DMS 273 (cell line): ENCODE measurements at regions not wholly inside any gene's neighbourhood (a gene's known extent, or its start where the extent isn't known, plus 50 kb on each side); places are given as distances from the start of the nearest gene placed in this dataset.
A peak's percentile ranks its signal among the peaks of the same experiment; 100 is the strongest.
"Not testable (repeated sequence)": the region's sequence is repeated elsewhere in the genome, so short reads cannot be mapped to it uniquely, and the experiment has no call there.

Experiments
- DNase-seq: peaks from one replicate; lab custom pipeline; 2025; ENCODE audit not compliant: unreplicated experiment; lab: John Stamatoyannopoulos, UW

GRCh38 chr17:30644287-30644686 lies 167.1 kb downstream of the GOSR1 start:
- DNase-seq, result not testable (repeated sequence)

DNA sequence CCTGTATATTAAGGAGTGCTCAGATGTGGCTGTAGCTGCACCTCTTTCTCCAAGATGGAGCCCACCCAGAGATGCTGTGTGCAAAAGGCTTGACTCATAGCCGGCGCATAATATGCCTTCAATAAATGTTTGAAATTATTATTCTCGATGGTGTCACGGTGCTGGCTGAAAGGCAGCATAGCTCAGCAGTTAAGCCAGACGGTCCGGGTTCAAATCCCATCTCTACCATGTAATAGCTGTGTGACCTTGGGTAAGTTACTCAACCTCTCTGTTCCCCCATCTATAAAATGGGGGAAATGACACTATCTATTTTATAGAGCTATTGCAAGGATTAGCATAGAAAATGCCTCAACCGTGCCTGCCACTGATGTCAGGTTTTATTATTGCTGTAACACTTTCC lies 164.2 kb downstream of the GOSR1 start:
- DNase-seq, result not testable (repeated sequence)

GRCh38 chr17:30639391-30639790 lies 162.2 kb downstream of the GOSR1 start:
- not testable (repeated sequence) for DNase-seq

DNA sequence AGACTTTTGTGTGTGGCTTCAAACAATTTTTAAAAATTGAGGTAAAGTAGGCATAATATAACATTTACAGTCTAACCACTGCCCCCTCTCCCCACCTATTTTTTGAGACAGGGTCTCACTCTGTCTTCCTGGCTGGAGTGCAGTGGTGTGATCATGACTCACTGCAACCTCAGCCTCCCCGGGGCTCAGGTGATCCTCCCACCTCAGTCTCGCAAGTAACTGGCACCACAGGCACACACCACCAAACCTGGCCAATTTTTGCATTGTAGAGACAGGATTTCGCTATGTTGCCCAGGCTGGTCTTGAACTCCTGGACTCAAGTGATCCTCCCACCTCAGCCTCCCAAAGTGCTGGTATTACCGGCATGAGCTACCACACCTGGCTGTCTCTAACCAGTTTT lies 161.8 kb downstream of the GOSR1 start:
- DNase-seq, result not testable (repeated sequence)

DNA sequence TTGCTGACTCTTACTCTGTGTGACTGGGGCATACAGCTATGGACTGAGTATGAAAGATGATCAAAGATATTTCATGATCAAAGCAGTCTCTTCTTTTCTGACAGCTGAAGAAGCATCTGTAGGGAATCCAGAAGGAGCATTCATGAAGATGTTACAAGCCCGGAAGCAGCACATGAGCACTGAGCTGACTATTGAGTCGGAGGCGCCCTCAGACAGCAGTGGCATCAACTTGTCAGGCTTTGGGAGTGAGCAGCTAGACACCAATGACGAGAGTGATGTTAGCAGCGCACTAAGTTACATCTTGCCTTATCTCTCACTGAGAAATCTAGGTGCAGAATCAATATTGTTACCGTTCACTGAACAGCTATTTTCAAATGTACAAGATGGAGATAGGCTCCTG lies 154.4 kb downstream of the GOSR1 start:
- DNase-seq, result not testable (repeated sequence)

GRCh38 chr17:30625380-30625779 lies 148.2 kb downstream of the GOSR1 start:
- DNase-seq, result not testable (repeated sequence)

GRCh38 chr17:30624180-30624579 lies 147.0 kb downstream of the GOSR1 start:
- DNase-seq, result not testable (repeated sequence)

GRCh38 chr17:30609682-30610081 lies 132.5 kb downstream of the GOSR1 start:
- not testable (repeated sequence) for DNase-seq

DNA sequence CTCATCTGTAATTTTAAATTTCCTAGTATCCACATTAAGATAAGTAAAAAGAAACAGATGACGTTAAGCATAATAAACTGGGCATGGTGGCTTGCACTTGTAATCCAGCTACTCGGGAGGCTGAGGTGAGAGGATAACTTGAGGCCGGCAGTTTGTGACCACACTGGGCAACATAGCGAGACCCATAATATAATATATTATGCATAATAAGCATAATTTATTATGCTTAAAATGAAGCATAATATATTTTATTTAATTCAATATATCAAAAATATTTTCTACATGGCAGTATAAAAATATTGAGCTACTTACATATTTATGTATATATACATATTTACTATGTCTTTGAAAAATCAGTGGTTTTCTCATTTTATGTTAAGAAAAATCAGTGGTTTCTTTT lies 128.3 kb downstream of the GOSR1 start:
- no peak for DNase-seq

DNA sequence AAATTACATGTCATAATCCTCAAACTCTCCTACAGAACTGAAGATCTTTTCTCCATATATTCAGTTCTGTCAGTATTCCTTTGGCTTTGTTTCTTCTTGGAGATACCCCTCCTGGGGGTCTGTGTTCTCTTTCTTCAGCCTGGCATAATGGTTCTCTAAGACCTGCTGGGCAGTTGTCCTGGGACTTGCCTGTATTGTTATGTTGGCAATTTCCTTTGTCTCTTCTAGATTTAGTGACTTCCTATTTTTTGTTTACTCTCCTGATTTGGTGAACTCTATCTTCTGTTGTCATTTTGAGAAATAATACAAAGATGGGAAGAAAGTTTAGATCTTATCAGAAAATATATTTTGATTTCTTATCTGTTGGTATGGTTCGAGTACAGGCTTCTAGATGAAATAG lies 127.8 kb downstream of the GOSR1 start:
- DNase-seq, result no peak

DNA sequence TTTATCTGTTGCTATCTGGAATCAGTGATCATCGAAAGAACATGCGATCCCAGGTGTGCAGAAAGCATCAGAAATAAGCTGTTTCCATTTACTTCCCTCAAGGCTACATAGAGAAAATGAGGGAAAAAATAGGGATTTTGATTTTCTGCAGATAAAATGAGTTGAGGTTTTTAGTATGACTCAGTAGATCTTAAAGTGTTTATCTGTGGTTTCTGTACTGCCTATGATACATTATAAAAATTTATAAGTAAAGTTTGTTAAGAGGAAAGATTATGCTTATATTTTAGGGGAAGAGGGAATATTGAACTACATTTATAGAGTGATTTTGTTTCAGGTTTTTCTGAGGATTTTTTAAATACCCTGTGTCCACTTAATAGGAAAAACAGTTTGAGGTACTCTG lies 125.2 kb downstream of the GOSR1 start:
- not testable (repeated sequence) for DNase-seq

GRCh38 chr17:30601984-30602383 lies 124.8 kb downstream of the GOSR1 start:
- DNase-seq, result peak; percentile 23

- DNase-seq, result peak; percentile 76
Measured at GRCh38 chr17:30600830-30601494, 123.8 kb downstream of the GOSR1 start.

DNA sequence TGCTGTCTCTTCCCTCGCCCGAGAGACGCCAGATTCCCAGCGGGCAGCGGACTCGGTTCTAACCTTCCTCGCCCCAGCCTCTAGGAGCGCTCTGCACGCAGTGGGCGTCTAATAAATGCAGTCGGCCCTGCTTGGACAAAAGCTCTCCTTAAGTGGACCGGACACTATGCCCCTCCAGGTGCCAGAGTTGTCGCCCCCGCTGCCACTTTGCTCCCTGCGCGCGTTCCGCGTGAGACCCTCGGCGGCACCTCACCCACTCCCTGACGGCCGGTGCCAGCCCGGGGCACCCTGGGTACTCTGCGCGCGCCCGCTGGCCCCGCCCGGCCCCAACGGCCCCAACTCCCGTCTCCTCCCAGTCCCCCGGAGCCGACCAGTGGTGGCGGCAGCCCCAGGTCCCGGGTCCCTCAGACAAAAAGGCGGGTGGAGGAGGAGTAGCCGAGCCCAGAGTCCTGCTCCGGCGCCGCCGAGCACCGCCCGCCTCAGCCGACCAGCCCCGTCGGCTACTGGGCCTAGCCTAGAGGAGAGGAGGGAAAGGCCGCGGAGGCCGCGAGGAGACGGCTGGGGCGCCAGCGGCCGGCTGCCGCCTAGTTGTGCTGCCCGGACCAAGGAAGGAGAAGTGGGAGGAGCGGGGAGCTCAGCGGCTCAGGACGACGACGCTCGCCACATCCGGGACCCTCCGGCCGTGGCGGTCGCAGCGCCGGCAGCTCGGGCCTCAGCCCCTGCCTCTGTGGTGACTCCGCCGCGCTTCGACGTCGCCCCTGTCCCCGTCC lies 123.0 kb downstream of the GOSR1 start:
- peak; percentile 95 for DNase-seq

- no peak for DNase-seq
Measured at GRCh38 chr17:30599428-30600059, 122.3 kb downstream of the GOSR1 start.

GRCh38 chr17:30597776-30598288 lies 120.6 kb downstream of the GOSR1 start:
- no peak for DNase-seq

DNA sequence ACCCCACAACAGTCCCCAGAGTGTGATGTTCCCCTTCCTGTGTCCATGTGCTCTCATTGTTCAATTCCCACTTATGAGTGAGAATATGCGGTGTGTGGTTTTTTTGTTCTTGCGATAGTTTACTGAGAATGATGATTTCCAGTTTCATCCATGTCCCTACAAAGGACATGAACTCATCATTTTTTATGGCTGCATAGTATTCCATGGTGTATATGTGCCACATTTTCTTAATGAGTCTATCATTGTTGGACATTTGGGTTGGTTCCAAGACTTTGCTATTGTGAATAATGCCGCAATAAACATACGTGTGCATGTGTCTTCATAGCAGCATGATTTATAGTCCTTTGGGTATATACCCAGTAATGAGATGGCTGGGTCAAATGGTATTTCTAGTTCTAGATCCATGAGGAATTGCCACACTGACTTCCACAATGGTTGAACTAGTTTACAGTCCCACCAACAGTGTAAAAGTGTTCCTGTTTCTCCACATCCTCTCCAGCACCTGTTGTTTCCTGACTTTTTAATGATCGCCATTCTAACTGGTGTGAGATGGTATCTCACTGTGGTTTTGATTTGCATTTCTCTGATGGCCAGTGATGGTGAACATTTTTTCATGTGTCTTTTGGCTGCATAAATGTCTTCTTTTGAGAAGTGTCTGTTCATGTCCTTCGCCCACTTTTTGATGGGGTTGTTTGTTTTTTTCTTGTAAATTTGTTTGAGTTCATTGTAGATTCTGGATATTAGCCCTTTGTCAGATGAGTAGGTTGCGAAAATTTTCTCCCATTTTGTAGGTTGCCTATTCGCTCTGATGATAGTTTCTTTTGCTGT lies 120.0 kb downstream of the GOSR1 start:
- DNase-seq, result not testable (repeated sequence)

GRCh38 chr17:30594953-30595371 lies 117.8 kb downstream of the GOSR1 start:
- not testable (repeated sequence) for DNase-seq

- DNase-seq, result no peak
Measured at GRCh38 chr17:30594223-30594952, 117.2 kb downstream of the GOSR1 start.

DNA sequence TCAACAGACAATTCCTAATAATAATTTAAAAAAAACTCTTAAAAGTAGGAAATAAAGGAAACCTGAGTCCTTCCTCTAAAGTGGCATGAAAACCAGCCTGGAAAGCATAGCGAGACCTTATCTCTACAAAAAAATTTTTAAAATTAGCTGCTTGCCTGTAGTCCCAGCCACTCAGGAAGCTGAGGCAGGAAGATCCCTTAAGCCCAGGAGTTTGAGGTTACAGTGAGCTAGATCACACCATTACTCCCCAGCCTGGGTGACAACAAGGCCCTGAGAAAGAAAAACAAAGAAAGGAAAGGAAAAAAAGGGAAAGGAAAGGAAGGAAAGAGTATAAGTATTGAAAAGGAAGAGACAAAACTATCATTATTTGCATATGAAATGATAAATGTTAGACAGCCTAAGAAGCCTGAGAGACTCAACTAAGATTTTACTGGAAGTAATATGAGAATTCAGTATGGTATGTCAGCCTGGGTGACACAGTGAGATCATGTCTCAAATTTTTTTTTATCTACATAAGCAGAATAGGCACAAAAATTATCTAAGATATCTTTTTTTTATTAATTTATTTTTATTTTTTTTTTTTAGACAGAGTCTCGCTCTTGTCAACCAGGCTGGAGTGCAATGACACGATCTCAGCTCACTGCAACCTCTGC lies 113.0 kb downstream of the GOSR1 start:
- DNase-seq, result no peak
